Endothelial cell (in vitro differentiated cells): ENCODE measurements at regions not wholly inside any gene's neighbourhood (a gene's known extent, or its start where the extent isn't known, plus 50 kb on each side); places are given as distances from the start of the nearest gene placed in this dataset.
"Not testable (repeated sequence)": the region's sequence is repeated elsewhere in the genome, so short reads cannot be mapped to it uniquely, and the experiment has no call there.

Experiments used
- DNase-seq: peaks from one replicate; pipeline ENCODE4 v3.0.0; 2021; ENCODE audit warnings: low spot score
- H3K27ac Mint-ChIP-seq: one replicate; pipeline ENCODE4 v1.8.0; 2021; ENCODE audit warnings: mixed read lengths, inconsistent platforms; ENCODE audit not compliant: unreplicated experiment
- H3K27me3 Mint-ChIP-seq: one replicate; pipeline ENCODE4 v1.8.0; 2021; ENCODE audit warnings: mild to moderate bottlenecking, moderate library complexity, mixed read lengths, inconsistent platforms; ENCODE audit not compliant: unreplicated experiment
- H3K36me3 Mint-ChIP-seq: one replicate; pipeline ENCODE4 v1.8.0; 2021; ENCODE audit warnings: mild to moderate bottlenecking, low read depth, mixed read lengths, inconsistent platforms; ENCODE audit not compliant: unreplicated experiment
- H3K4me1 Mint-ChIP-seq: one replicate; pipeline ENCODE4 v1.8.0; 2021; ENCODE audit warnings: mild to moderate bottlenecking, mixed read lengths, inconsistent platforms; ENCODE audit not compliant: unreplicated experiment
- H3K4me3 Mint-ChIP-seq: one replicate; pipeline ENCODE4 v1.8.0; 2021; ENCODE audit warnings: mild to moderate bottlenecking, mixed read lengths, inconsistent platforms; ENCODE audit not compliant: unreplicated experiment
- H3K9me3 Mint-ChIP-seq: one replicate; pipeline ENCODE4 v1.8.0; 2021; ENCODE audit warnings: mixed read lengths, inconsistent platforms; ENCODE audit not compliant: unreplicated experiment
- CTCF ChIP-seq: fragments of 200-600 bp; sonication (generic); IDR thresholded peaks from one replicate; pipeline ENCODE4 v1.5.0; 2021; ENCODE audit warnings: antibody characterized with exemption; ENCODE audit not compliant: unreplicated experiment

GRCh38 chr1:43021547-43022474, 63.1 kb upstream of the SLC2A1 start:
- H3K9me3 Mint-ChIP-seq = no peaks in the 10 kb centered on the region
- no peak for DNase-seq

GRCh38 chr1:43019226-43019625, 60.6 kb upstream of the SLC2A1 start:
- peak overlapping the region; percentile 67 for H3K27ac Mint-ChIP-seq
- DNase-seq = no peak
- H3K4me3 Mint-ChIP-seq = no peak overlapping the region
- H3K36me3 Mint-ChIP-seq = peaks cover 3% of the 10 kb centered on the region
- no peaks in the 10 kb centered on the region for H3K9me3 Mint-ChIP-seq
- no peak for TF ChIP-seq CTCF
- H3K27me3 Mint-ChIP-seq = peaks cover 1% of the 10 kb centered on the region
- H3K4me1 Mint-ChIP-seq = peaks cover 9% of the 10 kb centered on the region

More at GRCh38 chr1:43021547-43022474, 63.1 kb upstream of the SLC2A1 start:
- peaks cover 1% of the 10 kb centered on the region for H3K27me3 Mint-ChIP-seq
- peaks cover 3% of the 10 kb centered on the region for H3K36me3 Mint-ChIP-seq
- H3K4me1 Mint-ChIP-seq = peaks cover 9% of the 10 kb centered on the region
- no peak for TF ChIP-seq CTCF
- no peak overlapping the region for H3K27ac Mint-ChIP-seq
- no peak overlapping the region for H3K4me3 Mint-ChIP-seq

GRCh38 chr1:43018121-43018520, 59.5 kb upstream of the SLC2A1 start:
- peak overlapping the region; percentile 14 for H3K27ac Mint-ChIP-seq
- peaks cover 9% of the 10 kb centered on the region for H3K4me1 Mint-ChIP-seq
- DNase-seq = no peak
- H3K9me3 Mint-ChIP-seq = no peaks in the 10 kb centered on the region
- peaks cover 1% of the 10 kb centered on the region for H3K27me3 Mint-ChIP-seq
- no peak for TF ChIP-seq CTCF
- H3K4me3 Mint-ChIP-seq = no peak overlapping the region
- H3K36me3 Mint-ChIP-seq = peaks cover 3% of the 10 kb centered on the region

- no peaks in the 10 kb centered on the region for H3K9me3 Mint-ChIP-seq
- no peak overlapping the region for H3K4me3 Mint-ChIP-seq
- no peak for TF ChIP-seq CTCF
- H3K27me3 Mint-ChIP-seq = peaks cover 1% of the 10 kb centered on the region
- DNase-seq = no peak
- H3K27ac Mint-ChIP-seq = no peak overlapping the region
- H3K36me3 Mint-ChIP-seq = peaks cover 7% of the 10 kb centered on the region
- H3K4me1 Mint-ChIP-seq = peaks cover 29% of the 10 kb centered on the region
Measured at GRCh38 chr1:43015269-43015668, 56.6 kb upstream of the SLC2A1 start.

GRCh38 chr1:43014579-43014978, 55.9 kb upstream of the SLC2A1 start:
- H3K27ac Mint-ChIP-seq, H3K36me3 Mint-ChIP-seq, H3K4me3 Mint-ChIP-seq, H3K9me3 Mint-ChIP-seq, DNase-seq, H3K27me3 Mint-ChIP-seq: not testable (repeated sequence)
- peaks cover 36% of the 10 kb centered on the region for H3K4me1 Mint-ChIP-seq
